ENCODE measurements at regions not wholly inside any gene's neighbourhood (a gene's known extent, or its start where the extent isn't known, plus 50 kb on each side); places are given as distances from the start of the nearest gene placed in this dataset.

DNA sequence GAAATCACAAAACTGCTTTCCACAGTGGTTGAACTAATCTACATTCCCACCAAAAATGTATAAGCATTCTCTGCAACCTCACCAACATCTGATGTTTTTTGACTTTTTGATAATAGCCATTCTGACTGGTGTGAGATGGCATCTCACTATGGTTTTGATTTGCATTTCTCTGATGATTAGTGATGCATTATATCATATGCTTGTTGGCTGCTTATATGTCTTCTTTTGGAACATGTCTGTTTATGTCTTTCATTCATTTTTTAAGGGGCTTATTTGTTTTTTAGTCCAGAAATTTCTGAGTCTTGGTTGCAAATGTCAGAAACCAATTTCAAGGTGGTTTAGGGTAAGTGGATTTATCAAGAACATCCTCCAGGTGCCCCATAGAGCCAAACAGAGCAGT lies 484.8 kb upstream of the TSHZ3 start (continued):
- TF ChIP-seq, protein P1, sequence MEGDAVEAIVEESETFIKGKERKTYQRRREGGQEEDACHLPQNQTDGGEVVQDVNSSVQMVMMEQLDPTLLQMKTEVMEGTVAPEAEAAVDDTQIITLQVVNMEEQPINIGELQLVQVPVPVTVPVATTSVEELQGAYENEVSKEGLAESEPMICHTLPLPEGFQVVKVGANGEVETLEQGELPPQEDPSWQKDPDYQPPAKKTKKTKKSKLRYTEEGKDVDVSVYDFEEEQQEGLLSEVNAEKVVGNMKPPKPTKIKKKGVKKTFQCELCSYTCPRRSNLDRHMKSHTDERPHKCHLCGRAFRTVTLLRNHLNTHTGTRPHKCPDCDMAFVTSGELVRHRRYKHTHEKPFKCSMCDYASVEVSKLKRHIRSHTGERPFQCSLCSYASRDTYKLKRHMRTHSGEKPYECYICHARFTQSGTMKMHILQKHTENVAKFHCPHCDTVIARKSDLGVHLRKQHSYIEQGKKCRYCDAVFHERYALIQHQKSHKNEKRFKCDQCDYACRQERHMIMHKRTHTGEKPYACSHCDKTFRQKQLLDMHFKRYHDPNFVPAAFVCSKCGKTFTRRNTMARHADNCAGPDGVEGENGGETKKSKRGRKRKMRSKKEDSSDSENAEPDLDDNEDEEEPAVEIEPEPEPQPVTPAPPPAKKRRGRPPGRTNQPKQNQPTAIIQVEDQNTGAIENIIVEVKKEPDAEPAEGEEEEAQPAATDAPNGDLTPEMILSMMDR (IDR thresholded peaks at IDR 0.05): no peak
- TF ChIP-seq RFX5 (IDR thresholded peaks at IDR 0.05; ENCODE audit: low read length) (no peak), GABPA (IDR thresholded peaks at IDR 0.05; ENCODE audit: low read depth) (no peak)

DNA sequence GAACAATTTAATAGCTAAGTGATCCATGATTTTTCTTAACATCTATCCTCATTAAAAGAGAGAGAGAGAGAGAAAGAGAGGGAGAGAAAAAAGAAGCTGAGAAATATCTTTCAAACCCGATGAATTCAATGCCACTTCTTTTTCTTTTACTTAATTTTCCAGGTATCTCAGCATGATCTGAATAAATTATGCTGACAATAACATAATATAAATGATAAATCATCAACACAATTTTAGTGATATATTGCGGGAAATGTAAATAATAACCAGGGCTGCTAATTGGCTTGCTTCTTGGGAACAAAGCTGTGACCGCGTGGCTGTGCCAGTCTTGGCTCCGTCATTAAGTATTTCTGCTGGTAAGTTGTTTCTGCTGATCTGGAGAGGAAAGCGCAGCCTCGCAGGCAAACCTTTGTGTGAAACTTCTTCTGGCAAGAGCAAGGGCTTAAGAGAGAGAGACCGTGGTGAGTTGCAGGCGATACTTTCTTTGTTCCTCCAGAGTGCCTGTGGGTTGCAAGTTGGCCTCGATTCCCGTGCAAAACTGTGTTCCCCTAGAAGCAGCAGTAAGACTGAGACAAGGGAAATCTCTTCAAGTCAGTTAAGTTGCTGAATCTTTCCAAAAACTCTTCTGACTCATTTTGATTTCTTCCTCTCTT lies 489.1 kb upstream of the TSHZ3 start:
- no peak for DNase-seq
- Histone ChIP-seq H4K20me1 (ENCODE audit: insufficient read depth) (no peaks in the 10 kb centered on the region), H3K9ac (no peak overlapping the region), H3K79me2 (ENCODE audit: insufficient read depth) (no peaks in the 10 kb centered on the region), H3K9me3 (no peaks in the 10 kb centered on the region), H3K27ac (ENCODE audit: low read depth in 2 of 2, low read length in 1 of 2) (no peak overlapping the region), H3K4me1 (ENCODE audit: control insufficient read depth in 1 of 2, insufficient read depth in 2 of 2, low read depth in 1 of 2, low read length in 1 of 2) (no peaks in the 10 kb centered on the region), H3K27me3 (ENCODE audit: insufficient read depth) (no peaks in the 10 kb centered on the region), H2AFZ (ENCODE audit: low read depth) (no peak overlapping the region), H3K4me3 (ENCODE audit: low read depth in 2 of 2, low read length in 1 of 2) (no peak overlapping the region), H3K36me3 (replicated peaks in 1 of 2; ENCODE audit: control insufficient read depth in 1 of 2, insufficient read depth in 2 of 2, low read length in 1 of 2) (no peaks in the 10 kb centered on the region), H3F3A (replicated peaks; ENCODE audit: insufficient read depth) (no peaks in the 10 kb centered on the region), H3K9me2 (no peaks in the 10 kb centered on the region), H3K4me2 (no peak overlapping the region)
- ChIA-PET POLR2A (no interaction called here), CTCF (interaction anchor here (1.0 kb wide), 1 partner anchor 9 kb away, joined by 3 read pairs; no protein-coding TSS in a partner anchor)
- TF ChIP-seq PBX3 (IDR thresholded peaks at IDR 0.05): no peak
- no peak for TF ChIP-seq EZH2phosphoT487 (IDR thresholded peaks at IDR 0.05; ENCODE audit: borderline replicate concordance, low read depth)
- TF ChIP-seq EP300 (IDR thresholded peaks at IDR 0.05; ENCODE audit: borderline replicate concordance in 1 of 2, low read depth in 1 of 2, low read length in 1 of 2): no peak
- TF ChIP-seq NRF1 (IDR thresholded peaks at IDR 0.05; ENCODE audit: low read depth, low read length): no peak
- TF ChIP-seq, protein P1 (IDR thresholded peaks at IDR 0.05): no peak
- no peak for TF ChIP-seq POLR2AphosphoS5 (IDR thresholded peaks at IDR 0.05; ENCODE audit: low read depth, low read length)
- TF ChIP-seq FOXJ3 (CRISPR knock-in tag; IDR thresholded peaks at IDR 0.05): no peak
- TF ChIP-seq ZBTB33 (IDR thresholded peaks at IDR 0.05; ENCODE audit: borderline replicate concordance, low read depth): no peak
- TF ChIP-seq USF1 (IDR thresholded peaks at IDR 0.05; ENCODE audit: borderline replicate concordance, low read depth): no peak
- TF ChIP-seq YY1 (IDR thresholded peaks at IDR 0.05; ENCODE audit: low read depth): no peak
- no peak for TF ChIP-seq MXI1 (IDR thresholded peaks at IDR 0.05; ENCODE audit: low read depth, low read length)
- TF ChIP-seq SIN3A (IDR thresholded peaks at IDR 0.05; ENCODE audit: borderline replicate concordance, low read depth, low read length): no peak
- 34% methylated on average over 11 of the region's 11 CpGs for WGBS (ENCODE audit: low lambda C conversion rate)

All from SK-N-SH (cell line).